AG09319 (cell line): ENCODE measurements at regions not wholly inside any gene's neighbourhood (a gene's known extent, or its start where the extent isn't known, plus 50 kb on each side); places are given as distances from the start of the nearest gene placed in this dataset.

ENCODE experiments used
- DNase-seq: peaks from one replicate; pipeline ENCODE4 v3.0.0-alpha.2; 2010; ENCODE audit warnings: low read depth; ENCODE audit errors: extremely low read depth
- TF ChIP-seq, protein P1 (sequence below): IDR thresholded peaks from 2 replicates; pipeline ENCODE4 v1.5.1; 2011; ENCODE audit warnings: low read depth, mild to moderate bottlenecking, inconsistent platforms, low read length, moderate library complexity

DNA sequence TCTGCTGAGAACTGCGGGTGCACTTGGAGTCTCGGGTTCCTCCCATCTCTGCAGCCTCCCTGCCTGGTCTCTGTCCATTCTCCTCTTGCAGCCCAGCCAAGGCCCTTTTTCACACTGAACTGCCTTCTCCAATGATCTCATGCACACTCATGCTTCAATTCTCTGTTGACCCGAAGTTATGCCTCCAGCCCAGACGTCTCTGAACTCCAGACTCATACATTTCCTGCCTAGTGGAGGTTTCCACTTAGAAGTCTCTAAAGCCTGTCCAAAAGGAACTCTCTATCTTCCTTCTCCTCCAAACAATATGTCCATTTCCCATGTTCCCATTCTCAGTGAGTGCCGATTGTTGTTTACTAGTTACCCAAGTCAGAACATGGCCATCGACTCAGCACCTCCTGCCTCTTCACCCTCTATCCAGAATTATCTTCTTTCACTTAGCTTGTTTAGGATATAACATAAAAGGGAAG is 155.2 kb downstream of the IRS1 start:
- TF ChIP-seq, protein P1, sequence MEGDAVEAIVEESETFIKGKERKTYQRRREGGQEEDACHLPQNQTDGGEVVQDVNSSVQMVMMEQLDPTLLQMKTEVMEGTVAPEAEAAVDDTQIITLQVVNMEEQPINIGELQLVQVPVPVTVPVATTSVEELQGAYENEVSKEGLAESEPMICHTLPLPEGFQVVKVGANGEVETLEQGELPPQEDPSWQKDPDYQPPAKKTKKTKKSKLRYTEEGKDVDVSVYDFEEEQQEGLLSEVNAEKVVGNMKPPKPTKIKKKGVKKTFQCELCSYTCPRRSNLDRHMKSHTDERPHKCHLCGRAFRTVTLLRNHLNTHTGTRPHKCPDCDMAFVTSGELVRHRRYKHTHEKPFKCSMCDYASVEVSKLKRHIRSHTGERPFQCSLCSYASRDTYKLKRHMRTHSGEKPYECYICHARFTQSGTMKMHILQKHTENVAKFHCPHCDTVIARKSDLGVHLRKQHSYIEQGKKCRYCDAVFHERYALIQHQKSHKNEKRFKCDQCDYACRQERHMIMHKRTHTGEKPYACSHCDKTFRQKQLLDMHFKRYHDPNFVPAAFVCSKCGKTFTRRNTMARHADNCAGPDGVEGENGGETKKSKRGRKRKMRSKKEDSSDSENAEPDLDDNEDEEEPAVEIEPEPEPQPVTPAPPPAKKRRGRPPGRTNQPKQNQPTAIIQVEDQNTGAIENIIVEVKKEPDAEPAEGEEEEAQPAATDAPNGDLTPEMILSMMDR = no peak
- DNase-seq = no peak

DNA sequence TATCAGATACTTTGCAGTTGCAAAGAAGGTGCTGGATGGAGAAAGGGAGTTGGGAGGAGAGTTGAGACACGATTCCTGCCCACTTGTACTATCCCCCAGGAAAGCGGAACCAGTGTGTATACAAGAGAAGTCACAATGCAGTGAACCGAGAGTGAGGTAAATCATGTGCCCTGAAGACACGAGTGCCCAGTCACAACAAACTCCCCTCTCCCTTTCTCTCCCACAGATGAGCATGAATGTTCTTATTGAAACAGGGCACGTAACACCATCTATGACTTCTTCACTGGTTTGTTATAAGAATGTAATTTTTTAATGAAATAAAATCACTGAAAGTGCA is 155.7 kb downstream of the IRS1 start:
- TF ChIP-seq, protein P1 = no peak
- no peak for DNase-seq

DNA sequence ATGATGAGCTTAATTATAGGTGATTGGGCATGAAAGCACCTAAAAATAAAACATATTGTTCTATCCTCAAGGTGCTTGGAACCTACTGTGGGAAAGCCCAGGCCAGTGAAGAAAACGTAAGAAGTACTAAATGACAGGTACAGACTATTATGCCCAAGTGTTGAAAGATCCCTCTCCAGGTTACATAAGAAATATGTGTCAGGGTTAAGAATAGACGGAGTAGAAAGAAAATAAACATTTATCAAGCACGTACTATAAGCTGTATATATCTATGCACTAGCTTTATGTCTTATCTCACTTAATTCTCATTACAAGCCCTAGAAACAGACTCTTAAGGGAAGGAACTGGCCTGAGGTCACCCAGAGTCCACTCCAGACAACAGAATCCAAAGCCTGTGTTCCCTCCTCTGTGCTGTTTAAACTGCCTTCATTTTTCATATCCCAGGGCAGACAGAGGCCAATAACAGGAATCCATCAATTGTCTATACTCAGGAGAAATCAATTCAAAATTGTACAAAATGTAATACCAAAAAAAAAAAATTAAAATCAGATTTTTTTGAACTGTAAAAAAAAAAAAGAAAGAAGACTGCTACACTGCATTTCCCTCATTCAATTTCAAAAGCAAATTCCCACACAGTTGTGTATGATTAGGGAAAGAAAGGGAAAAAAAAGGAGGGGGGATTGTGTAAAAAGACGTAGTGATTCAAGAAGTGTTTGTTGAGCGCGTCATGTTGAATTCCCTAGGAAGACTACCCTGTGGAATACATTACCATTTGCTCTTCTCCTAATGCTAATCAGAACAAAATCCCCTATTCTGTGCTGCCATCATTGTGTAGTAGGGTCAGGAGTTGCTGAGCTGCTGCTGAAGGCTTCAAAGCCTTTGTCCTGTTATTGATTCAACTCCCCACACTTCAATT is 156.3 kb downstream of the IRS1 start:
- TF ChIP-seq, protein P1 = no peak
- DNase-seq = no peak

DNA sequence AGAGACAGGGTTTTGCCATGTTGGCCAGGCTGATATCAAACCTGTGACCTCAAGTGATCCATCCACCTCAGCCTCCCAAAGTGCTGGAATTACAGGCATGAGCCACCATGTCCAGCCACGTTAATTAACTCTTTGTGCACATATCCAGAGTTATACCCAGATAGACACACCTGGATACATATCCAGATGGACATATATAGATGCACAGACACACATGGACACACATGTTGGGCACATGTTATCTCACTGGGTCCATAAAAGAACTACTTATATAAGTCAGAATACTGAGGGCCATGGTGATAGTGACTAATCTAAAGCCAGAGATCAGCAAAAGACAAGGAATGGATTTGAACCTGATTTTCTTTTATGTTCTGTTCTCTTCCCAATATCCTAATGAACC is 158.6 kb downstream of the IRS1 start:
- TF ChIP-seq, protein P1 = no peak
- no peak for DNase-seq

DNA sequence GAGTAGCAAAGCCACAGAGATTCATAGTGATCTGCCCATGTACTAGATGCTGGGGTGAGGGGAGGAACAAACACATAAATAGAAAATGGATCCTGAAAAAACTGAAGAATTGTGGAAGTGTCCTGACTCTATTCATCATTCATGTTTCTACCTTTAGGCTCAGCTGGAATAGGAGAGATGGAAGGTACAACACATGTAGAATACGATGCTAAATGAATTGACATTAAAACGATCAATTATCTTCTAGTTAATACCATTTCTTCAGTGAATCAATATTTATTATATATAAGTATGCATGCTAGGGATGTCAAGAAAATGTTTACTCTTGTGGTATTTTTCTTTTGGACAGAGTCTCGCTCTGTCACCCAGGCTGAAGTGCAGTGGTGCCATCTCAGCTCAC is 159.1 kb downstream of the IRS1 start:
- DNase-seq = no peak
- TF ChIP-seq, protein P1 = no peak

DNA sequence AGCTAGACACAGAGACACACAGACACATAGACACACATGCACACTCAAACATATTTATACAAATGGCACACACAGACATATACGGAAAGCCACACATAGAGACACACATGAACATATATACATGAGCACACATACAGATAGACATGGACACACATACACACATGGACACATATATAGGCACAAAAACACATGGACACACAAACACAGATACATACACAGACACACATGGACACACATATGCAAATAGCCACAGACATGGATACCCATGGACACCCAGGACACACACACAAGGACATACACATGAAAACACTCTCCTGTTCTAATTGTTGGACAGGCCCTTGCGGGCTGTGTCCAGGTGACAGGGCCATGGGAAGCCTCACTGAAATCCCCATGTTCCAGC is 160.1 kb downstream of the IRS1 start:
- TF ChIP-seq, protein P1 = no peak
- no peak for DNase-seq

DNA sequence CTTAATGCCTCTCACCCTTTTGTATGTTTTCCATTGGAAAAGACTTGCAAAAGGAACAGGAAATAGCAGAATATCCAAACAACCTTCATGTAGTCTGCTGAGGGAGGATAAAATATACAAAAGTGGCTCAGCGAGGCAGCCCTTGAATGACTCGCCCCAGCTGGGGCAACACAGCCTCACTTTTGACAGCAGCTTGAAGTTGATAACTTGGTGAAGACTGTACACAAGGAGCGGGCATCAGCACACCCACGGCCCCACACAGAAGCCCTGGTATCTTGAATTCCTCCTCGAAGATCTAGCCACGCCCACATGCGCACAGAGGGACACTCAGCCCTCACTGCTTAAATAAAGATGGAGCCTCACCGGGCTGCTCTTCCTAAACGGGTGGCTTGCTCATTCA is 161.0 kb downstream of the IRS1 start:
- no peak for DNase-seq
- TF ChIP-seq, protein P1 = no peak
